ENCODE measurements at regions not wholly inside any gene's neighbourhood (a gene's known extent, or its start where the extent isn't known, plus 50 kb on each side); places are given as distances from the start of the nearest gene placed in this dataset.
A peak's percentile ranks its signal among the peaks of the same experiment; 100 is the strongest.

- DNase-seq = no peak
Observed at GRCh38 chr20:39277185-39277584, 315.0 kb downstream of the DHX35 start.

- no peak for DNase-seq
Observed at GRCh38 chr20:39270837-39271604, 308.9 kb downstream of the DHX35 start.

DNA sequence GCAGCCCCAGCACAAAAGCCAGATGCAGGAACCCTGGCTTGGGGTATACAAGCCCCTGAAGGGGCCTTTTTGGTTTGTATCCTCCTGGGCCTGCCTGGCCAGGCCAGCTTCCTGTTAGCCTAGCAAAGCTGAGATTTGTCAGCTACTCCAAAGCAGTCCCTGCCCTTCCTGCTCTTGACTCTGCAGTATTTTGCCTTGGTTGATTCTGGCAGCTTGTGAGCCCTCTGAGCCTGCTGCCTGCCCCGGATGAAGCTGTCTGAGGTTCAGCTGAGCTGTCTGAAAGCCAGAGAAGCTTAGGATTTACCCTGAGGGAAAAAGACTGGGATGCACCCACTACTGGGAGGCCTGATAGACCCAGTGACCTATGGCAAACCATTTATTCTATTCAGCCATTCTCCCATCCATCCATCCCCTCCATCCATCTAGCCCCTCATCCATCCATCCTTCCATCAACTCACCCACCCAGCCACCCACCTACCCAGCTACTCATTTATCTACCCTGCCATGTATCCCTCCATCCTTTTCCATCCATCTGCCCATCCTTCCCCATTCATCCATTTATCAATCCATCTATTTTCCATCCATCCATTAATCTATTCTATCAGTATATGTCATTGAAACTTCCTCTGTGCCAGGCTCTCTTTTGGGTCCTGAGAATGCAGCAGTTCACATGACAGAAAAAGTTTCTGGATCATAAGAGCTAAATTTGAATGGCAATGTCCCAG lies 307.5 kb downstream of the DHX35 start:
- DNase-seq = no peak

GRCh38 chr20:39268981-39269461 lies 306.9 kb downstream of the DHX35 start:
- DNase-seq = peak; percentile 28

- no peak for DNase-seq
Observed at GRCh38 chr20:39268491-39268951, 306.4 kb downstream of the DHX35 start.

DNA sequence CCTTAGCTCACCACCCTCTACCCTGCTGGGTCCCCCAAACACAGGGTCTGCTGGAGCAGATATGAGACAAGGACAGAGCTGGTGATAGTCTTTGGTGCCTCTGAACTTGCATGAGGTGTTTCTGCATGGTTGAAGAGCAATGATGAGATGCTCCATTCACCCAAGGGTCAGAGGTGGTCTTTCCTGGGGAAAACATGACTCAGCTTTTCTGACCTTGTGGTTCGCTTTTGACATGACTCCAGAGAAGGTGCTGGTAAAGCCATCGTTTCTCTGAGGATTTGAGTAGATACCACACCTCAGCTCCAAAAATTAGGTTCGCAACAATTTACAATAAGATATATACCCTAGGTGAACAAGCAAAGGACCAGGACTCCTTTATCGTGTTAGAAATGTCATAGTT lies 304.8 kb downstream of the DHX35 start:
- DNase-seq = no peak

DNA sequence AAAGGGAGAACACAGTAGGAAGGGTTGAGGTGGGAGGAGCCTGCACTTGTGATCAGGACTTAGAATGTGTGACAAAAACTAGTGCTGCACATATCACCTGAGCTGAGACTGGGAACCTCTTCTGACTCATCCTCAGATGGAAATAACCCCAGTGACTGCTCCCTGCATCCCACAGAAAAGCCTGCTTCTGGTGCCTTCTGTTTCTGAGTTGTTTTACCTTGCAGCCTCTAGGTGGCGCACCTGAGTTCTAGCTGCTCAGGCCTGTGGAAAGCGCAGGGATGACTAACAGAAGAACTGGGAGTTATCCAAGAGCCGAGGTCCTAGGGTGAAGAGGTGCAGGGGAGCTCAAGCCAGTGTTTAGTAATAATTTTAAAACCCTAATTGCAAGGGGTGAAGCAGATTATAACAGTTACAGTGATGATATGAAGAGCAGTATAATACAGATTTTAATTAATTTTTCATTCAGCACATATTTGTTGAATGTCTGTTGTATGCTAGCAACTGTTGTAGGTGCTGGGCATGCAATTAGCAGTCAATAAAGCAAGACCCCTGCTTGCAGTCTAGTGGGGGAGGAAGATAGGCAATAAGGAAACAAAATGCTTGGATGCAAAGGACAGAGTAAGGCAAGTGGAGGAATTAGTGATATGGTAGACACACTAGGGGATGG lies 302.5 kb downstream of the DHX35 start:
- peak; percentile 36 for DNase-seq

DNA sequence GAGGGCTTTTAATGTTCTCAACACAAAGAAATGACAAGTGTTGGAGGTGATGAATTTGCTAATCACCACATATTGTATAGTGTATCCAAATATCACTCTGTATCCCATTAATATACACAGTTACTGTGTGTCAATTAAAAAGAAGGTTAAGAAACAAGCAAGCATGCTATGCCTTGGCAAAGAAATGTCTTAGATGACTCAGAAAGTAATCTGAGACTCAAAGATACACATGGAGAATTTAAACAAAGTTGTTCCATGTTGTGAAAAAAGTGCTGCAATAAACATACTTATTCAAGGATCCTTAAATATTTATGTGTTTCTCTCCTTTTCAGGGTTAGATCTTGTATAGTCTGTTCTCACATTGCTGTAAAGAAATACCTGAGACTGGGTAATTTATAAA lies 300.9 kb downstream of the DHX35 start:
- no peak for DNase-seq

GRCh38 chr20:39259808-39260207 lies 297.7 kb downstream of the DHX35 start:
- DNase-seq = no peak

DNA sequence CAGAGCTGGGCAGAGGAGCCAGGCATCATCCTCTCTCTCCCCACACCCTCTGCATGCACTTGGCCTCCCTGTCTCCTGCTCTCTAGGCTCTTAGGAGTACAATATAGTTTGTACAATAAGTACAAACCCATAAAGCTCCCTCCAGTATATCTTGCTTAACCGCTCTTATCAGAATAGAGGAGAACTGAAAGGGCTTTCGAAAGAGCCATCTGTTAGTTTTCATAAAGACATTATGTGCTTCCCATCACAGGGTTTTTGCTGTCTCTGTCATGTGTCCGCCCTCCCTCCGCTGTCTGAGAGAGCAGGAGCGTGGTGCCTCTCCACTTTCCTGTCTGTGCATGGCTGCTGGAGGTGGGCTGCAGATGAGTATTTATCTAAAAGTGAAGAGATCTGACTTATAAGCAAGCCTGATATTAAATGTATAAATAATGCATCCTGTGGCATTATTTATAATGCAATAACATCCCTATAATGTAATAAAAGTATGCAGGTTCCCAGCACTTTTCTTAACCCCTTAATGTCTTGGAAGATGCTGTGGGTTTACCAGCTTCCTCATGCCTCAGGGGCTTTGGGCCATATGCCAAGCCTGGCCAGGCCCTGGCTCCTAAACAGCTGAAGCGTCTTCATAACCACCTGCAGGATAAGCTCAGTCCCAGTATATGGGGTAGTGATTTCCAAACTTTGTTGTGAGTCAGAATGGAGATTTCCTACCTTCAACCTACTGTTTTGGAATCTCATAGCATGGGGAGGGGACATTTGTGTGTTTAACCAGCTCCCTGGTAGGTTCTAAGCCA lies 297.1 kb downstream of the DHX35 start:
- DNase-seq = no peak

- DNase-seq = no peak
Observed at GRCh38 chr20:39258253-39258652, 296.1 kb downstream of the DHX35 start.

- no peak for DNase-seq
Observed at GRCh38 chr20:39253051-39253755, 291.1 kb downstream of the DHX35 start.

- DNase-seq = no peak
Observed at GRCh38 chr20:39252035-39252434, 289.9 kb downstream of the DHX35 start.

- no peak for DNase-seq
Observed at GRCh38 chr20:39249798-39250197, 287.7 kb downstream of the DHX35 start.

- no peak for DNase-seq
Observed at GRCh38 chr20:39248862-39249485, 286.8 kb downstream of the DHX35 start.

DNA sequence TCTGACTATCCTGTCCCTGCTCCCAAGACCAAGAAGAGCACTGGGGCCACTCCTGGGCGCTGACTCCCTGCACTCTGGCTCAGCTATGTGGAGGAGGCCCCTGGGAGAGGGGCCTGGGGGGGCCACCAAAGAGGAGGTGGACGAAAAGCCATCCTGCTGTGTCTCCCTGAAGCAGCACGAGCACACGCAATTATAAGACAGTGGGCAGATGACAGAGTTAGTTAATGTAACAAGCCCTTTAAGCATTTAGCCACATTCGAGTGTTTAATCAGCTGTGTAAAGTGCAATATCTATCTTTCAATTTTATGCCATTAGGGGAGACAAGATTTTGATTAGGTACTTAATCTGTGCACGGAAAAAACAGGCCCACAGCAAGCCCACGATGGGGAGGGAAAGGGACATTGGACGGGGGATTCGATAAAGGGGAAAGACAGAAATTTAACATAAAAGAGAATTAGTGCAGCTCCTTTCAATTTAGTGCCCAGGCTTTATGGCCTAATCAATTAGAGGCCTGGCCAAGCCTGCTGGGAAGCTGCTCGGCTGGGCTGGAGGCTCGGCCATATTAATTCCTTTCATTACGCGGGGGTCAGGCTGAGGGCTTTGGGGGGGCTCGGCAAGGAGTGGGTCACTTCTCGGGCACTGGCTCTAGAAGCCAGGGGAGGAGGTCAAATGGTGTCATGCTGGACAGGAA lies 286.2 kb downstream of the DHX35 start:
- no peak for DNase-seq

GRCh38 chr20:39246436-39246835 lies 284.3 kb downstream of the DHX35 start:
- no peak for DNase-seq

DNA sequence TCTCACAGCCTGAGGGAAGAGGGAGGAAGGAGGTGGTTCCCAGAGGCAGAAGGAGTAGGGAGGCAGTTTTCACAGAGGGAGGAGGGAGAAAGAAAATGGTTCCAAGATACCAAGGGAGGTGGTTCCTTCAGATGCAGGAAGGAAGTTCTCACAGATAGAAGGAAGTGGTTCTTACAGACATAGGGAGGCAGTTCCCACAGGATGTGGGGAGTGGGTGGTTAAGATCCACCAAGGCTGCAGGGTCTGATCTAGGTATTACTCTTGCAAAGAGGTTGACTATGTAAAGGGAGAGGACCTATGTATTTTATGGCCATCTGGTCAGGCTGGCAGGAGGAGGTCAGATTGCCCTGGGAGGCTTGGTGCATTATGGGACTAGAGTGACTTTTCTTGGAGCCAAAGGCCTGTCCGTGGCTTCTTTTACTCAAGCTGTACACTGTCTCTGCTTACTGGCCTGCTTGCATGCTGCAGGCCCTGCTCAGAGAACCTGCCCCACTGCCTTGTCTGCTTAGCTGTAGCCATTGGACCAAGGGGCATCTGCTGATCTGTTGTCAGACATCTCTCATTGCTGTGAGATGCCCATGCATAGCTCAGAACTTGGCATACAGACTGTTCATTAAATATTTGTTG lies 283.7 kb downstream of the DHX35 start:
- no peak for DNase-seq

DNA sequence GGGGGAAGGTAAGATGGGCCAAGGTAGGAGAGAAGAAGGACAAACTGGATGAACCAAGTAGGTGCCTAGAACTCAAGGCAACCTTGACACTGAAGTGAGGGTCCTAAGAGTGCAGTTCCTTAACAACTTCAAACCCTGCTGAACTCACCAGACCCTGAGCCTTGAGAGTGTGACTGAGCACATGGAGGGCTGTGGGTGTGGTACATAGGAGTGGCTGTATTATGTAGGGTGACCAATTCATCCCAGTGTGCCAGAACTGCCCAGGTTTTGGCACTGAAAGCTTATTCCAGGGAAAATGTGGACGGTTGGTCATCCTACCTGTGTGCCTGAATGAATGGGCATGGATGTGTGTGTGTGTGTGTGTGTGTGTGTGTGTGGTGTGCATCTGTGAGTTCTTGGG lies 281.8 kb downstream of the DHX35 start:
- no peak for DNase-seq

- DNase-seq = no peak
Observed at GRCh38 chr20:39242614-39243013, 280.5 kb downstream of the DHX35 start.

Data from stimulated activated CD4-positive, alpha-beta T cell treated with anti-CD3 and anti-CD28 coated beads, Interleukin-4, amount 100 ng/mL, for 1 hour (primary cell).